Breast epithelium (tissue), 3 donors: ENCODE measurements at regions not wholly inside any gene's neighbourhood (a gene's known extent, or its start where the extent isn't known, plus 50 kb on each side); places are given as distances from the start of the nearest gene placed in this dataset.

Source experiments
- CTCF ChIP-seq, 3 donors: fragments of 450-650 bp; IDR thresholded peaks; one replicate each; pipeline ENCODE4 v1.5.1; 2016 to 2017; ENCODE audit warnings: antibody characterized with exemption in 3 of 3, mild to moderate bottlenecking in 3 of 3, moderate library complexity in 3 of 3
- POLR2A ChIP-seq: fragments of 450-650 bp; IDR thresholded peaks from one replicate; pipeline ENCODE4 v1.6.1; 2016; ENCODE audit warnings: antibody characterized with exemption, mild to moderate bottlenecking, moderate library complexity
- POLR2AphosphoS5 ChIP-seq, 3 donors: sonication (generic); formaldehyde crosslinking; IDR thresholded peaks; one replicate each; pipeline ENCODE4 v1.6.1; 2017; ENCODE audit warnings: antibody characterized with exemption in 3 of 3

- no peak for TF ChIP-seq CTCF (IDR thresholded peaks at IDR 0.05)
- TF ChIP-seq POLR2AphosphoS5 (IDR thresholded peaks at IDR 0.05) = no peak
- no peak for TF ChIP-seq POLR2A
These were observed 91.4 kb upstream of the DEFB112 start for GRCh38 chr6:50141100-50141499.
